CD4-positive, alpha-beta T cell treated with Interleukin-12 subunit alpha and Interleukin-12 subunit beta, for 1 hour (primary cell): ENCODE measurements at regions not wholly inside any gene's neighbourhood (a gene's known extent, or its start where the extent isn't known, plus 50 kb on each side); places are given as distances from the start of the nearest gene placed in this dataset.

Source experiments
- DNase-seq: peaks from one replicate; pipeline ENCODE4 v3.0.0-alpha.2; 2020

- DNase-seq: no peak
These were observed 198.8 kb upstream of the CDH5 start for GRCh38 chr16:66167564-66168291.

- DNase-seq: no peak
These were observed 200.0 kb upstream of the CDH5 start for GRCh38 chr16:66166490-66166889.

GRCh38 chr16:66165879-66166278, 200.6 kb upstream of the CDH5 start:
- no peak for DNase-seq

- DNase-seq: no peak
These were observed 201.8 kb upstream of the CDH5 start for GRCh38 chr16:66164581-66165247.

GRCh38 chr16:66162821-66163220, 203.7 kb upstream of the CDH5 start:
- no peak for DNase-seq

- DNase-seq: no peak
These were observed 204.5 kb upstream of the CDH5 start for GRCh38 chr16:66161942-66162341.

GRCh38 chr16:66161269-66161668, 205.2 kb upstream of the CDH5 start:
- DNase-seq: no peak

GRCh38 chr16:66159987-66160386, 206.5 kb upstream of the CDH5 start:
- DNase-seq: no peak

- no peak for DNase-seq
These were observed 210.0 kb upstream of the CDH5 start for GRCh38 chr16:66156538-66156937.

GRCh38 chr16:66155933-66156332, 210.6 kb upstream of the CDH5 start:
- DNase-seq: no peak

GRCh38 chr16:66154801-66155200, 211.7 kb upstream of the CDH5 start:
- DNase-seq: no peak

GRCh38 chr16:66152823-66153393, 213.6 kb upstream of the CDH5 start:
- DNase-seq: no peak

GRCh38 chr16:66152181-66152580, 214.3 kb upstream of the CDH5 start:
- DNase-seq: no peak

- peak; percentile 7 for DNase-seq
These were observed 215.6 kb upstream of the CDH5 start for GRCh38 chr16:66150698-66151482.

- DNase-seq: no peak
These were observed 219.2 kb upstream of the CDH5 start for GRCh38 chr16:66147291-66147690.

GRCh38 chr16:66146798-66147197, 219.7 kb upstream of the CDH5 start:
- DNase-seq: no peak

GRCh38 chr16:66144641-66145040, 221.8 kb upstream of the CDH5 start:
- DNase-seq: no peak

- no peak for DNase-seq
These were observed 223.1 kb upstream of the CDH5 start for GRCh38 chr16:66143415-66143814.

GRCh38 chr16:66141885-66142284, 224.6 kb upstream of the CDH5 start:
- no peak for DNase-seq

- DNase-seq: no peak
These were observed 228.6 kb upstream of the CDH5 start for GRCh38 chr16:66137853-66138252.

- no peak for DNase-seq
These were observed 229.7 kb upstream of the CDH5 start for GRCh38 chr16:66136841-66137240.

- no peak for DNase-seq
These were observed 230.7 kb upstream of the CDH5 start for GRCh38 chr16:66135838-66136237.

- DNase-seq: no peak
These were observed 231.1 kb upstream of the CDH5 start for GRCh38 chr16:66135421-66135831.

- no peak for DNase-seq
These were observed 231.6 kb upstream of the CDH5 start for GRCh38 chr16:66134875-66135274.
